NT2/D1 (cell line): ENCODE measurements at regions not wholly inside any gene's neighbourhood (a gene's known extent, or its start where the extent isn't known, plus 50 kb on each side); places are given as distances from the start of the nearest gene placed in this dataset.

ENCODE experiments used
- YY1 ChIP-seq: IDR thresholded peaks from 2 replicates; pipeline ENCODE4 v1.6.1; 2011; ENCODE audit not compliant: insufficient read length, insufficient read depth
- ZNF274 ChIP-seq: IDR thresholded peaks from 2 replicates; pipeline ENCODE4 v1.6.1; 2011; ENCODE audit warnings: mild to moderate bottlenecking, low read depth, low read length

- TF ChIP-seq YY1 (no peak), ZNF274 (no peak)
These were observed 249.9 kb downstream of the CDK5RAP2 start for GRCh38 chr9:120330031-120330430.
